ENCODE measurements at regions not wholly inside any gene's neighbourhood (a gene's known extent, or its start where the extent isn't known, plus 50 kb on each side); places are given as distances from the start of the nearest gene placed in this dataset.

DNA sequence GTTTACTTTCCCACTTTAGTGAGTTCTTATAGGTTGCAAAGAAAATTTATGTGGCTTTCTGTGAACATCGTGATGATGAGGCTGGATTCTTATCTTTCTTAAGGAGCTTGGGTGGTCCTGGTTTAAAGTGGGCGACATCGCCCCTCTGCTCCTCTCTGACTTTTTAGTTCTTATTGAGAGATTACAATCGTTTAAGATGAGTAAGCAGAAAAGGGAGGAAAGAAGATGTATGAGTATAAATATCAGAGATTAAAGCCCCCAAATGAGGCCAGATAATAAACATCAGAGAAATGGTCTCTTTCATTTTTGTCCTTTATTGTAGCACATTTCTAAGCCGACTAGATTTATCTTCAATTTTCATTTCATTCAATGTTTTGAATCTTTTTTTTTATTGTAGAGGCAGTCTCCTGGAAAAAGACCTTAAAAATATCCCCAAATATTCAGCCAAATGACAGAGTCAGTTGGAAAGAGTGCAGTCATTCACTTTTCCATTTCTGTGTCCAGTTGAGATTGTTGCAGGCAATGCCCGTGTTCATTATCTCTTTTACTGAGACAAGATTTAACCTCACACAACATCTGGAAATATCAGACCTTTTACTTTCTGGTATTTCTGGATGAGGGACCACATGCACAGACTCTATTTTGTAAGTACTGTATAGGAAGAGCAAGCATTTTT is 62.0 kb upstream of the PDE7B start:
- DNase-seq (ENCODE audit: low read depth, low spot score) = no peak
- Histone ChIP-seq H3K9me3 (ENCODE audit: control insufficient read depth, insufficient read depth, low read length) (no peaks in the 10 kb centered on the region), H3K27ac (ENCODE audit: low read length) (no peak overlapping the region), H3K4me3 (ENCODE audit: low read length) (no peak overlapping the region), H3K36me3 (ENCODE audit: control insufficient read depth, insufficient read depth, low read length) (no peaks in the 10 kb centered on the region), H3K27me3 (ENCODE audit: control insufficient read depth, insufficient read depth, low read length) (no peaks in the 10 kb centered on the region), H3K4me1 (ENCODE audit: control insufficient read depth, insufficient read depth, low read length) (no peaks in the 10 kb centered on the region)
- WGBS (ENCODE audit: insufficient coverage, insufficient read length) = no CpG with 5 or more reads among the region's 6 CpGs

DNA sequence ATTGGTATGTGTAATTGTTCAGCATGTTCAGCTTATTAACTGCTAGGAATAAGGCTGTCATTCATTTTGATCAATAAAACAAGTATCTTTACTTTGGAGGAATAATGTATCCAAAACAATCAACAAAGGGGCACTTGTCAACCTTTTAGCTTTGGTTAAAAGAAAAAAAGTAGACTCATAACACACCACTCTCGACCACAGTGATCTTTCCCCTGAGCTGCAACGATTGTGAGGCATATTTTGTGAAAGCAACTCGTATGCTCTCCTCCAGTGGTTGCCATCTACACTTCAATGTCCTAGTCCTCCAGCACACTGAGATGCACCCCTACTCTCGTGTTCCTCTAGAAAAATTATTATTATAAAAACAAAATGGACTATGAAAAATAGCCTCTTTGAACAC is 60.1 kb upstream of the PDE7B start:
- WGBS (ENCODE audit: insufficient coverage, insufficient read length) = no CpG with 5 or more reads among the region's 4 CpGs
- no peak overlapping the region for H3K4me3 ChIP-seq (ENCODE audit: low read length)
- DNase-seq (ENCODE audit: low read depth, low spot score) = no peak
- no peaks in the 10 kb centered on the region for H3K4me1 ChIP-seq (ENCODE audit: control insufficient read depth, insufficient read depth, low read length)
- H3K27ac ChIP-seq (ENCODE audit: low read length) = no peak overlapping the region
- no peaks in the 10 kb centered on the region for H3K36me3 ChIP-seq (ENCODE audit: control insufficient read depth, insufficient read depth, low read length)
- H3K9me3 ChIP-seq (ENCODE audit: control insufficient read depth, insufficient read depth, low read length) = no peaks in the 10 kb centered on the region
- H3K27me3 ChIP-seq (ENCODE audit: control insufficient read depth, insufficient read depth, low read length) = no peaks in the 10 kb centered on the region

DNA sequence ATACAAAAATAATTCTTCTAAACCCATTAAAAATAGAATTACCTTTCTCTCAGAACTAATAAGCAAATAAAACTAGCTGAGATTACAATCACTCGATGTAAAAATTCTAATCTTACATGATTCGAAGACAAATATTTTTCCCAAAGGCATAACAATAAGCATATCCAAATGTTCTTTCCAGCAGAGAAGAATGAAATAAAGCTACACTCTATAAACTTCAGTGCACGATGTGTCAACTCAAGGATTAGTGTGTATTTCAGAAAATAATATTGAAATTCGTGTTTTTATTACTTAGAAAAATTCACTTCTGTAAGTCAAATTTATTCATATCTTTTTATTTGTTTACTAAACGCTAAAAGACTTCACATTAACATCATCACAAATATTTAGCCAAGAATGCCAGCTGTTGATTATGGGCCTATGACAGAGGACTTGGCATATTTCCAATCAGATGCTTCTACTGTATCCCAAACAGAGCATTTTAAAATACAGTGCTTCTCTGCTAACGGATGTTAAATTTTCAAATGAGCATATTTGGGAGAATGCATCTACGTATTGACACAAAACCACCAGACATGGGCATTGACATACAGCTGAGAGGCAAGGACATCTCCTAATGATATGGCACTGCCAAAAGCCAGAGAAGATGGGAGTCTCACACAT is 54.7 kb upstream of the PDE7B start:
- no peak overlapping the region for H3K4me3 ChIP-seq (ENCODE audit: low read length)
- no peak for DNase-seq (ENCODE audit: low read depth, low spot score)
- H3K36me3 ChIP-seq (ENCODE audit: control insufficient read depth, insufficient read depth, low read length) = no peaks in the 10 kb centered on the region
- H3K4me1 ChIP-seq (ENCODE audit: control insufficient read depth, insufficient read depth, low read length) = peaks cover 2% of the 10 kb centered on the region; the same call in 1 of the 2 replicates
- H3K27me3 ChIP-seq (ENCODE audit: control insufficient read depth, insufficient read depth, low read length) = no peaks in the 10 kb centered on the region
- no peaks in the 10 kb centered on the region for H3K9me3 ChIP-seq (ENCODE audit: control insufficient read depth, insufficient read depth, low read length)
- H3K27ac ChIP-seq (ENCODE audit: low read length) = no peak overlapping the region
- no CpG with 5 or more reads among the region's 7 CpGs for WGBS (ENCODE audit: insufficient coverage, insufficient read length)

DNA sequence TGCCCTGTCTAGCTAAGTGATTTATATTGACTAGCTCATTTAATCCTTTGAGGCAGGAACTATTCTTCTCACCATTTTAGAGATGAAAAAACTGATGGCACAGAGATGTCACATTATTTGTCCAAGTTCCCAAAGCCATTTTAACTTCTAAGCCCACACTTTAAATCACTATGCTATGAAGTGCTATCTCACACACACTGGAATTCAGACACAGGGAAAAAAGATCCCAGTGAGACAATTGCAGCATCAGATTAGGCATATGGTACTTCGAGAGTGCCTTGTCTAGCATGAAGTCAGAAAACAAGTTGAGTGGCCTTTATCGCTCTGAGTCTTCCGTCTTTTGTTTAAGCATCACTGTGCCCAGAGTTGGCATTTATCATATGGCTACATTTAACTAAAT is 54.1 kb upstream of the PDE7B start:
- no peak overlapping the region for H3K4me3 ChIP-seq (ENCODE audit: low read length)
- H3K9me3 ChIP-seq (ENCODE audit: control insufficient read depth, insufficient read depth, low read length) = no peaks in the 10 kb centered on the region
- no peaks in the 10 kb centered on the region for H3K36me3 ChIP-seq (ENCODE audit: control insufficient read depth, insufficient read depth, low read length)
- no CpG with 5 or more reads among the region's 3 CpGs for WGBS (ENCODE audit: insufficient coverage, insufficient read length)
- no peak for DNase-seq (ENCODE audit: low read depth, low spot score)
- H3K27ac ChIP-seq (ENCODE audit: low read length) = no peak overlapping the region
- H3K4me1 ChIP-seq (ENCODE audit: control insufficient read depth, insufficient read depth, low read length) = peaks cover 2% of the 10 kb centered on the region; the same call in 1 of the 2 replicates
- no peaks in the 10 kb centered on the region for H3K27me3 ChIP-seq (ENCODE audit: control insufficient read depth, insufficient read depth, low read length)

DNA sequence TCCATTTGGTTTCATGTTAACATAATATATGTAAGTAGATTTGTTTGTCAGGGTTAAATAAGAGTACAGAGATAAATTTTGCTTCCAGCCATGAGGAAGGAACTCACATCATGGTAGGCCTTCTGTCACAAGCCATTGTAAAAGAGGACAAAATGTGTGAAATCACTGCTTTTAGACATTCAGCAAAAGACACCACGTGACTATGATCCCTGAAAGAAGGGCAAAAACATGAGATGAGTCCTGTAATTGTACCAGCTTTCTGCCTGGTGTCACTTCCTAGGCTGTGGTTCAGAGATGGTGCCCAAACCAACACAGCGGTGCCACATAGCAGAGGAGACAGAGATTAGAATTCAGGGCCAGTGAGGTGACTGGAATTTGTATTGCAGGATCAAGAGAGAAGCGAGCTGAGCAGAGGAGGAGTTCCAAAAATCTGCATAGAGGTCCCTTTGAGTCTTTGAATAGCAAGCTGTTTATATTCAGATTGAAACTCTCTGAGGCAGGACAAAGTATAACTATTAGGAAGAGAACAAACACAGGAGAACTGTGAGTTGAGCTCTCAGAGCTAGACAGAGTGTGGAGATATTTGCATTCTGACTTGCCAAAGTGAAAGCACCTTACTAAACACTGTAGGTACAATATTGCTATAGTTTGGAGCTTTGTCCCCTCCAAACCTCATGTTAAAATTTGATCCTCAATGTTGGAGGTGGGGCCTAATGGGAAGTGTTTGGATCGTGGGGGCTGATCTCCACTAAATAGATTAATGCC is 52.6 kb upstream of the PDE7B start:
- H3K27ac ChIP-seq (ENCODE audit: low read length) = no peak overlapping the region
- H3K36me3 ChIP-seq (ENCODE audit: control insufficient read depth, insufficient read depth, low read length) = no peaks in the 10 kb centered on the region
- H3K4me1 ChIP-seq (ENCODE audit: control insufficient read depth, insufficient read depth, low read length) = peaks cover 2% of the 10 kb centered on the region; the same call in 1 of the 2 replicates
- H3K4me3 ChIP-seq (ENCODE audit: low read length) = no peak overlapping the region
- no peaks in the 10 kb centered on the region for H3K9me3 ChIP-seq (ENCODE audit: control insufficient read depth, insufficient read depth, low read length)
- WGBS (ENCODE audit: insufficient coverage, insufficient read length) = no CpG with 5 or more reads among the region's 4 CpGs
- no peaks in the 10 kb centered on the region for H3K27me3 ChIP-seq (ENCODE audit: control insufficient read depth, insufficient read depth, low read length)
- no peak for DNase-seq (ENCODE audit: low read depth, low spot score)
